Body of pancreas (tissue), 4 donors: ENCODE measurements at regions not wholly inside any gene's neighbourhood (a gene's known extent, or its start where the extent isn't known, plus 50 kb on each side); places are given as distances from the start of the nearest gene placed in this dataset.

Experiments
- CTCF ChIP-seq, 7 experiments: fragments of 450-650 bp in 4 of 7; fragments of 200-600 bp in 3 of 7; sonication (generic) in 3 of 7; IDR thresholded peaks; one replicate each; pipeline ENCODE4 v1.5.1; 2016 to 2019; ENCODE audit warnings: antibody characterized with exemption in 7 of 7
- POLR2A ChIP-seq, 3 donors: fragments of 450-650 bp; IDR thresholded peaks; one replicate each; pipeline ENCODE4 v1.6.1; 2016; ENCODE audit warnings: antibody characterized with exemption in 3 of 3, mild to moderate bottlenecking in 2 of 3

- TF ChIP-seq CTCF (IDR thresholded peaks at IDR 0.05) = no peak
- TF ChIP-seq POLR2A (IDR thresholded peaks at IDR 0.05) = no peak
Measured at GRCh38 chr13:31898378-31899071, 133.0 kb upstream of the FRY start.
